ENCODE measurements at regions not wholly inside any gene's neighbourhood (a gene's known extent, or its start where the extent isn't known, plus 50 kb on each side); places are given as distances from the start of the nearest gene placed in this dataset.

DNA sequence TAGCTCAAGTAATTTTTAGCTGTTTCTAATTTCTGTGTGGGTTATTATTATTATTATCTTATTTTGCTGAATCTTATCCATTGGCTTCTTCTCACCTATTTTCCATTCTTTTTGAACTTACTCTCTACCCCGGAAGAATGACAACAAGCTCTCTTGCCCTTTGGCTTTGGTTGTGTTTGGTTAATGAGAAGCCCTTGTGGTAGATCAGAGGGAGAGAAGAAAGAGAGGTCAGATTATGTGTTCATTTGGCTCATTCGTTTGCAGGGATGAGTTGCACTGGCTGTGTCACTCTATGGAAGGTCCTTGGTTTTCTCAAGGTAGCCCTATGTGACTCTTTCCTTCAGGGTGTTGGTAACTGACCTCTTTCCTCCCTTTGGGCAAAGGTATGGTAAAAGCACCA is 391.9 kb downstream of the LMO4 start:
- DNase-seq (ENCODE audit: low read depth in 2 of 2): no peak

DNA sequence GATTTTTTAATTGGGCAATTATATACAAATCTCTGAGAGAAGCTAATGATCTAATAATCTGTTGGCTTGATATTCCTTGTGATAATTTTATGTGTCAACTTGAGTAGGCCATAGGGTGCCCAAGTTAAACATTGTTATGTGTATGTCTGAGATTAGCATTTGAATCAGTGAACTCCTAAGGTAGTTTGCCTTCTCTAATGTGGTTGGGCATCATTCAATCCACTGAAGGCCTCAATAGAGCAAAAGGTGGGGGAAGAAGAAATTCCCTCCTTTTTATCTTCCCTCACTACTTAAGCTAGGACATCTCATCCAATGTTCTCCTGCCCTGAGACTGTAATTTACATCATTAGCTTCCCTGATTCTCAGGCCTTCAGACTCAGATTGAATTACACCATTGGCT is 394.5 kb downstream of the LMO4 start:
- DNase-seq (ENCODE audit: low read depth in 2 of 2): no peak

DNA sequence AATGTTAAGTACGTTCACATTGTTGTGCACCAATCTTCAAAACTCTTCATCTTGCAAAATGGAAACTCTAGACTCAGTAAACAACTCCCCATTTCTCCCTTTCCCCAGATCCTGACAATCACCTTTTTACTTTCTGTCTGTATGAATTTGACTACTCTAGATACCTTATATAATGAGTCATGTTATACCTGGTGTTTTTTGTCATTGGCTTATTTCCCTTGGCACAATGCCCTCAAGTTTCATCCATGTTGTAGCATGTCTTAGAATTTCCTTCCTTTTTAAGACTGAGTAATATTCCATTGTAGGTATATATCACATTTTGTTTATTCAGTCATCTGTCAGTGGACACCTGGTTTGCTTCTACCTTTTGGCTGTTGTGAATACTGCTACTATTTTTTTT is 399.5 kb downstream of the LMO4 start:
- no peak for DNase-seq (ENCODE audit: low read depth in 2 of 2)

DNA sequence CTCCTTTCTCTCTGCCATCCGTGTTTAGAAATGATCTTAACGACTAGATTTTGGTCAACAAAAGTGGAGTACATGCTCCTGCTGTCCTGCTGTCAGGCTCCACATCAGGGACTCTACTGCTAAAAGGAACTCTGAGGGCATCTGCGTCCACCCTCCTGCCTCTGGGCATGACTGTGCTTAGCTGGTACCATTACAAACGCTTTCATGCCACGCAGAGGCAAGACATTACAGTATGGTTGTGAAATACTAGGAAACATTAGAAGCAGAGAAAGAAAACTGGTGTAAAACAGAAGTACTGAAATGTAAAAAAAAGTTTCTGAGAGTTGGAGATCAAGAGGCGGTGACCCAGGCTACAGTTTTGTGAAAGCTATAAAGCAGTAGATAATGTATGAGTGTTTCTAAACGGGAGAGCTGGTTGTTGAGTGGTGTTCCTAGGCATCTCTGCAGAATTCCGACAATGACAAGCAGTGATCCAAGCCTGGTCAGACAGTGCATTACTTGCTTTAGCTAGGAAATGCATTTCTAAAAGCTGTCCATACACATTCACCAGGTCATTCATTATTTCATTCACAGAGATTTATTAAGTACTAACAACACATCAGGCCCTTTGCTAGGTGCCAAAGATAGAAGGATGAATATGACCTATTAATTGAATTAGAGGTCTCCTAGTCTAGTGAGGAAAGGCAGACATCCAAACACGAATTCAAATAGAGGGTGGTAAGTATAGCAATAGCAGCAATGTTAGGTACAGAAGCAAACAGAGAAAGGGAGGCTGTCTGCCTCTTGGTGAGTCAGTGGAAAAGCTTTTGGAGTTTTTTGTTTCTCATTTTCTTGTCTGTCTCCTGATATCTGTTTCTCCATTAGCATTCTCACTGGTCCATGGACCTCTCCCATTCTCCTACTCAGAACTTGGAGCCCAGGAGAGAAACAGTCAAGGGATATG is 401.9 kb downstream of the LMO4 start:
- no peak for DNase-seq (ENCODE audit: low read depth in 2 of 2)

DNA sequence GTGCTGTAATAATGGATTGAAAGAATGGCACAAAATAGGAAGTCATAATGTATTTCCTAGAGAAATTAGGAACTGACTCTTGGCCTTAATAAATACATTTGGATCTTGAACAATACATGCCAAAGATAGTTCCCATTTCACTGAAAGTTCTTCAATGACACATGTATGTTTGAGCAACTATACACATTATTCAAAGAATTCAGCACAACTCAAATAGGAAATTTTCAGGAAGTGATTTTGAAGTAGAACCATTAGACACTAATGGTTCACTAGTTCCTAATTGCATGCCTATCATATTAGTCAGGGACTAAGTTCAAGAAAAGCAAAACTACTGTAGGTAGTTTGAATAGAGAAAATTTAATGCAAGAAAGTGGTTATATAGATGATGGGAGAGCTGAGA is 404.7 kb downstream of the LMO4 start:
- no peak for DNase-seq (ENCODE audit: low read depth in 2 of 2)

DNA sequence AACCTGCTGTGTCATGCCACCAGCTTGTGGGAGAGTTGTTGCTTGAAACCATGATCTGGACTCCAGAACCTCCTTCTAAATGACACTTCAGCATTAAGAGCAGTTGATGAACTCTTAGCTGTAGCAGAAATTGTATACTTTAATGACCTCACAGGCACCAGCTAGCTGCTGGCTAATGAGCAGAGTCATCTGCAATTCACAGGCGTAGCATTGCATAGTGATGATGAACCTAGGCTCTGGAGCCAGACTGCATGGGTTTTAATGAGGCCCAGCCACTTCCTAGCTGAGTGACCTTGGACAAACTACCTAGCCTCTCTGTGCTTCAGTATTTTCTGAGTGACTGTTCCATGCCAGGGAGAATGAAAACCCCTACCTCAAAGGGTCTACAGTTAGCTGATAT is 407.1 kb downstream of the LMO4 start:
- DNase-seq (ENCODE audit: low read depth in 2 of 2): no peak

DNA sequence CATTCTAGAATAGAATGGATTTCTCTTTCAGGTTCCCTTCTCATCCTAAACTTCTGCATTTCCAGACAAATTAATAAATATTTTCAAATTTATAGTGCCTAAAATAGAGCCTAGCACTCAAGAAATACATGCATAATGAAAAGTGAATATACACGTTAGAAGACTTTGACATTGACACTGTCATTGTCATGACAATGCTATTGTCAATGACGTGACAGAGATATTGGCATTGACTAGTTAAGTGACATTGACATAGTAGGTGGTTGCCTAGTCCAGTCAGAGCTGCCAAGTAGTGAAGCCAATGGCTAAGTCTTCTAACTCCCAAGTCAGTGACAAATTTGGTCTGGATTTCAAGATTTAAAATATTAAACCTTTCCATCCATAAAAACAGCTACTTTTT is 410.5 kb downstream of the LMO4 start:
- DNase-seq (ENCODE audit: low read depth in 2 of 2): no peak

DNA sequence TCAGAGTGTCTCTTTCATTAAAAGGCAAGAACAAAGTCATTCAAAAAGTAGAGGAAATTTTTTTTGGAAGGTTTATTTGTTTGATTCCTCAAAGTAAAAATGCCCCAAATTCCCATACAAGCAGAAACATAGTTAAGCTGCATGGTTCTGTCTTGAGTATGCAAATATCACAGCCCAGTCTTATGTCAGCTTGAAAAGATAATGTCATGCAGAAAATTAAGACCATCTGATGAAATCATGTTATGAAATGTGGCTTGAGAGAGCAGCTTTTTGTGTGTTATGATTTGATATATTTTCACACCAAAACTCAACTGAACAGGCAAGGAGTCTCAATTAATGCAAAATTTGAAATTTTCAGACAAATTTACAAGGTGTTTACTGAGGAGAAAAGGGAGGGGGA is 411.0 kb downstream of the LMO4 start:
- DNase-seq (ENCODE audit: low read depth in 2 of 2): no peak

DNA sequence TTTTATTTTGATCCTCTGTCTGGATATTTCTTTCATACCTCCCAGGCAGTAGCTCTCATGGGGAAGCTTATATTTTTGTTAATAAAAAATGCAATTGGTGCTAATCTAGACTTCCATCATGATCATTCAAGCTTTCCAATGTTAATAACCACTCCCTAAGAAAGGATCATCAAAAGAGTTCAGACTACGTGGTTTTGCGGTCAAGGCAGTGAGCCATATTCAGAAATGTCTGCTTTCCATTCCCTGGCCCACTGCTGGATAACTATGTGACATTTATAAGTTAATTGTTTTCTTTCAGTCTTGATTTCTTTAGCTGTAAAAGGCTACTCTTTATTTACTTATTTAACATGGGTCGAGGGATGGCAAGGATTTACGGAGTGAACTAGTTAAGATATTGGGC is 414.6 kb downstream of the LMO4 start:
- no peak for DNase-seq (ENCODE audit: low read depth in 2 of 2)

DNA sequence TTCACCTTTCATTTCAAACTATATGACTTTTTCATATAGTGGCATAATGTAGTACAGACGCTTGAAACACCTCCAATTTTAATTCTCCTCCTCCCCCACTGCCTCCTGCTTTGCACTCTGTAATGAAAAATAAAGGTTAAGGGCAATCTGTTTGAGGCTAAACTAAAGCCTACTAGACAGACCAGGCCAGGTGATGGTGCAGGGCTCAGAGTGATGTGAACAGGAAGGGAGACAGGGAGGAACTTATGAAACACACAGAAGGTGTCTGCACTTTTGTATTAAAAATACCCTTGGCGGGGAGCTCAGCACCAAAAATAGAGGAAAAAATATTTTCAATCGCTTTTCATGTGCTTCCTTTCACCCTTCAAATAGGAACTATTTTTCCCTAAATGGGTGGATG is 415.4 kb downstream of the LMO4 start:
- DNase-seq (ENCODE audit: low read depth in 2 of 2): no peak

DNA sequence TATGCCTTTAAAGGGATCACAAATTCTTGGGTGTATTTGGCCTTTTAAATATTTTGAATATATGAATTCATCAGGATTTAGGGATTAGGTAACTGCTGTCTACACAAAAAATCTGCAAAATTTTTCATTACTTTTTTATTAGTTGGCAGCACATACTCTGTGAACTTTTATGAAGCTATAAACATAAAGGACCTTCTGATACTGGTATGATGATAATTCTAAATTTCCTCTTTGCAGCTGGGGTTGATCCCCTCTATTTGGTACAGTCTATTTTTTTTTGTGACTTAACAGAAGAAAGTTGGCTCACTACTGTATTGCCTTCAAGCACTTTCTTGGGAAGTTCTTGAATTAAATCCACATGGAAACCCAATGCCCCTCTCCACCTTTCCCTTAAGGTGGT is 416.1 kb downstream of the LMO4 start:
- no peak for DNase-seq (ENCODE audit: low read depth in 2 of 2)

DNA sequence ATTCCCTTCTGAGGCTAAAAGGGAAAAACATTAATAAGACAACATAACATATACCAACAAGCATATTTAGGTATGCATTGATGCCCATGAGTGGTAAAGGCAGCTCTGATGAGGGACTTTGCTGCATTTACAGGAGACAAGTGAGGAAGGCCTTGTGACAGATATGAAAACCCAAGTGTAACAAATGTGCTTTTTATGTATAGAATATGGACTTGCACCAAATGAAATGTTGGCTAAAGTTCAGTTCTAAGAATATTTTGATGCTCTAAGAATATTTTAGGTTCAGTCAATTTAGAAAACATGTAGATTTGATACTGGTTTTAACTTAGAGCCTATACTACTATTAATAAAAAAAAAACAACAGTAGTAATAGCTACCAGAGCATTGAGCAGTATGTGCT is 424.7 kb downstream of the LMO4 start:
- no peak for DNase-seq (ENCODE audit: low read depth in 2 of 2)

DNA sequence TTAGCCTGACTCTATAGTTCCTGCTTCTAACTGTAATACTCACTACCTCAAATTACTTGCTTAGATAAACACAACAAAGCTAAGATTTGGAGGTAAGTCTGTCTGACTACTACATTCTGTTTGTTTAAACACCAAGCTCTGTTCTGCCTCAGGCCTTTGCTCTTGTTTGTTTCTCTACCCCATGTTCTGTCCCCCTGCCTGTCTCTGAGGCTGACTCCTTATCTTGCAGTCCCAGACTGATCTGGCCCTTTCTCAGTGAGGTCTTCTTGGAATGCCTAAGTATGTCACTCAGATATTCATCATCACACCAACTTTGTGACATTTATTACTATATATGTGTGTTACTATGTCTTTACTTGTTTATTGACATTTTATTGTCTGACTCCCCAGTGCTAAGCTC is 425.5 kb downstream of the LMO4 start:
- DNase-seq (ENCODE audit: low read depth in 2 of 2): no peak

DNA sequence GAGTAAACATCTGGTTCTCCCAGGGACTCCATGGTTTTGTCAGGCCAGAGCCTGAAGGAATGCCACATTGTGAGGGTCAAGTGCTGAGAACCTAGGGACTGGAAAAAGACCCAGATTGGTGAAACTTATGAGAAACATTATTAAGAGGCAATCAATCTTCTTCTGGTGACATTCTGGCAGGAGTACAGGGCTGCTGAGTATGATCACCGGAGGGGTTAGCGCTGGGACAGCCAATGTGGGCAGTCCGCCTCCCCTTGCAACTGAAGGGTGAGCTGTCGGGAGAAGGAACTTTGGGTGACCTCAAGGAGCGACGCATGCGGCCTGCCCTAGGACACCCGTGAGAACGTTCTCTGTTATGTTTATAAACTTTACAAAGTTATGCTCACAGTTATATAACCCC is 429.0 kb downstream of the LMO4 start:
- DNase-seq (ENCODE audit: low read depth in 2 of 2): no peak

DNA sequence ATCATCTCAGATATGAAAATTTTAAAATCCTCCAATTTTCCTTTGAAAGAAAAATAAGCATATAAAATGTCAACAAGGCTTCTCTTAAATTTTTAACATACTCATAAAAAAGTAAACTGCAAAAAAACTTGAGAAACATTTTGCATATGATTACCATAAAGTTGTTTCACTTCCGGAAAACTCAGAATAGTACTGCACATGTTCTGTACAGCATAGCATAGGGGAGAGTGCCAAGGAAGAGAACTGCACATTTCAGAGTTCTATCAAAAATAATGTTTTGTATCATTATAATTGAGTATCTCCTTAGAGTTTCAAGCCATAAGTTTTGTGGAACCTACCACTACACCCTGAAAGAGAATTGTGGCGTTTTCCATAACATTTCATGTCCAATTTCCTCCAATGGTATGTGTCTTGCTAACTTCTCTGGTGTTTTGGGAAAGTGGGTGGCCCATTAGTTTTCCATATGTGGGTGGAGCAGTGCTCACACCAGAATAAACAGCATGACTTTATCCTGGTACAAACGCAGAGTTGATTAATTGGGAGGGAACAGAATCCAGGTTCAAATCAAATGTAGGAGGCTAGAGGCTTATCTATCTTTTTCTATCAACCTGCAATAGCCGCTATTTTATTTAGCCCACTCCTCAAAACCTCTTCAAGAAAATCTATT is 430.9 kb downstream of the LMO4 start:
- DNase-seq (ENCODE audit: low read depth in 2 of 2): no peak

DNA sequence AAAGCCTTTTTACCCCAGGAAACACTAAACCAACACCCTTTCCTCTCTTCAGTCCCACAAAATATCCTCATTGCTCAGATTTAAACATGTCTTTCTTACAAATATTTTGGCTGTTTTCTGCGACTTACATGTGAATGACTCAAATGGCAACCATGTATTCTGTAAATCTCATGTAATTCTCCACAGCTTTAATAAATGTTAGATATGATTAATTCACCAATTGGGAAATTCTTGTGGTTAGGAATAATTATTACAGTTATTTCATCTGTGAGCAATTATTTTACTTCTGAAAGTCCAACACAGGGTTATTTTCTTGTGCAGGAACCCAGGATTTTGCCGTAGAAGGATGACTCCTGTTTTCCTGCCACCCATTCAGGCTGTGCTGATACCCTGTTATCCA is 431.5 kb downstream of the LMO4 start:
- no peak for DNase-seq (ENCODE audit: low read depth in 2 of 2)

DNA sequence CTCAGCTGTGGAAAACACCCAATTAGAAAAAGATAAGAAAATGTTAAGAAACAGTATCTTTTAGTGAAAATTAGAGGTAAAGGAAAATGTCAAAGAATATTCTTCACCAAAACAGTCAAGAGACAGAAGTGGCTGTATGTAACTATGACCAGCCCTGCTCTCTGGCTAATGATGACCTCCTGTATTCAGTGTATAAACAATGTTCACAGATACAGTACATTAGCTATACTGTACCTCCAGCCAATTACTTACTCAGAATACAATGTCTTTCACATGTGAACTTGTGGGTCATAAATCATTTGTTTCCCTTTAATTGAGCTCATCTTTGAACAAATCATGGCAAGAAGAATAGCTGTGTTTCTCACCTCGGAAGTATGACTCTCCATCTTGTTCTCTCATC is 432.0 kb downstream of the LMO4 start:
- DNase-seq (ENCODE audit: low read depth in 2 of 2): no peak

DNA sequence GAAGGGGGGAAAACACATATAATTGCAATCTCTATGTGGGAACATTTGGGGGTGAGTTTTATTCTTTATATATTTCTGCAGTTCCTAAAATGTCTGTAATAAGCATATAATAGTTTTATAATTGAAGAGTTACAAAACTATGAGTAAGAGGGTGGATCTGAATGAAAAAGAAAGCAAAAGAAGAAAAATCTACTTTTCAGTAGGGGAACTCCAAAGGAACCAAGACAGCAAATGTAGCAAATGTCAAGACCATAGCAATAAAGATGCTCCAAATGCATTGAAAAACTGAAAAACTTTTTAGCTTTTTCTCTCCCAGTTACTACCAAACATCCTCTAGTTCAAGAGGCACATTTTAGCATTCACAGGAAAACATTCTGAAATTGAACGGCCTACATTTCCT is 434.8 kb downstream of the LMO4 start:
- no peak for DNase-seq (ENCODE audit: low read depth in 2 of 2)

DNA sequence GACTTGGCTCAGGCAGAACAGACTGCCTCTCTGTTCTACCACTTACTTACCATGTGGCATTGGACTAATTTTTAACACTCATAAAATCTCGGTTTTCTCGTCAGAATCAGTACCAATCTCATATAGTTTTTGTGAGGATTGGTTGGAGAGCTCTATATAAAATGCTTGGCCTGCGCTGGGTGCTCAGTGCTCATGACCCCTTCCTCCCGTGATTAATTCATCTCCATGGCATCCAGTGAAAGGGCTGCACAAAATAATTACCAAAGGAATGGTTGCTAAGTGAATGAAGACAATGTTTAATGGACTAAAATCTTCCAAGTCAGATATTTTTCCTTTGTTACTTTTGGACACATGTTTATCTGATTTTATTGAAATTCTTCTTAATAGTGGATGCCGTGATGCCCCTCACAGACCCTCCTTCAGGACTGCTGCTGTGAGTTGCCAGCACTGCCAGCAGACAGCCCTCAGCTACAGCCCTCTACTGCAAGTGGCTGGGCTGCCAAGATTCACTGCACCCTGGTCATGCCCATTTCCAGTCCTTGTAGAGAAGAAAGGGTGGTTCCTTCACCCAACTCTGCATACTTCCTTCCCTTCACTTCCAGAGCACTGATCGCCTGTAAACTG is 436.5 kb downstream of the LMO4 start:
- DNase-seq (ENCODE audit: low read depth in 2 of 2): no peak

DNA sequence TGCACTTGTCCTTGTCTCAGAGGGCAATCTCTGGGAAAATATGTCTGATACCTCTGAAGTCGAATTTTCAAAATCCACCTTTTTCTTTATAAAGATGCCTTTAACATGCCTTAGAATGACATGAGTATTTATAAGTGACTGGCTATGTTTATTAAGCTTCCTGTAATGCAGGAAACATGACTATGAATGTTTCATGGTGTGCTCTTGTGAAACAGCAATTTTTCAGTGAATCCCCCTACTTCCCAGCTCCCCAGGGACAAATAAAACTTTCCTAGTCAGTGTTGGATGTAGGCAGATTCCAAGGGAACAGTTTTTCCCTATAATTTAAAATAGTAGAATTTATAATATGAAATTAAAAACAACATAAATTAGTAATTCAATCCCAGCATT is 437.0 kb downstream of the LMO4 start:
- DNase-seq (ENCODE audit: low read depth in 2 of 2): no peak

DNA sequence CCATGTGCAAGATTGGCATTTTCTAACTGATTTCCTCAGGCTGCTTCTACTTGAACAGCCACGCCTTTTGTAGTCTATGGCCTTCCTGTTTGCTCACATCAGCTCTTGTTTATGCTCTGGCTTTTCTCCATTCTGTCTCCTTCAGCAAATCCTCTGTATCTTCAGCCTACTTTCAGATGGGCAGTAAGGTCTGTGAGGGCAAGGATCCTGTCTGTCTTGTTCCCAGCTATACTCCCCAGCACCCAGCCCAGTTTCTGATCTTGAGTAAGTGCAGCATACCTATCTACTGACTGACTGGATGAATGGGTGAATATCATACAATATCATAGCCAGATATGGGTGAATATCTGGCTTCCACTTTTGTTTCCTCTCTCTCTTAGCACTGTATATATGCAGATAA is 438.1 kb downstream of the LMO4 start:
- DNase-seq (ENCODE audit: low read depth in 2 of 2): no peak

DNA sequence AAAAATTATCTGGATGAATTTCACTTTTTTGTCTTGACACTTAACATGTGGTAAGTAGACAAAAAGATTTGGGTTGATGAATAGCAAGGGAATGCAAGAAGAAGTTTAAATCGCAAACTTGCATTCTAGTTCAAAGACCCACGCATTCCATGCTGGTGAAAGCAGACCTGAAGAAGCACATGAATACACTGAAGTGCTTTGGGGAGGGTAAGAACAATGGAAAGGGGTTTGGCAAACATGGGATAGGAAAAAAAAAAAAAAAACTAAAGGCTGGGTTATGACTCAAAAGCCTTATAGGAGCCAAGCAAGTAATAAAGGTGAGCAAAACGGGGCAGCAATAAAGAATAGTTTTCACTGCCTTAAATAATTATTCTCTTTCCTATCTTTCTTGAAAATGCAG is 450.2 kb downstream of the LMO4 start:
- DNase-seq (ENCODE audit: low read depth in 2 of 2): no peak

DNA sequence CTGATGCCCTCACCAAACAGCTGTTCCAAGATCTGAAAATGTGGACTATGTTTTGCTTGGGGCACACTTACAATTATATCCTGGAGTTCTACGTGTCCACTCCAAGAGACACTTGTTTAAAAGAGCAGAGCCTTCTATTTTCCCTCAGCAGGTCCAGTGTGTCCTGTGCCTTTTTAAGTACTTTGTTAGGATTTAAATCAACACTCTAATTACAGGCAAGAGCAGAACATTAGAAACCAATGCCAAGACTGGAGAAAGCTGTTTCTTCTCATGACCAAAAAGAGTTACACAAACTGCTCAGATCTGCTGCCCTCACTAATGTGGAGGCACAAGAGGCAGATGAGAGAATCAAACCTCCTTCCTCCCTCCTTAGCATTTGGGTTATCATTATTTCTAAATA is 452.9 kb downstream of the LMO4 start:
- DNase-seq (ENCODE audit: low read depth in 2 of 2): no peak
